Small intestine (tissue), 7 donors: ENCODE measurements at regions not wholly inside any gene's neighbourhood (a gene's known extent, or its start where the extent isn't known, plus 50 kb on each side); places are given as distances from the start of the nearest gene placed in this dataset.
A peak's percentile ranks its signal among the peaks of the same experiment; 100 is the strongest.

ENCODE experiments used
- DNase-seq, 2 donors: peaks; one replicate each; pipeline versions ENCODE4 v3.0.0 to v3.0.0-alpha.2; 2013
- FAIRE-seq: peaks from 2 replicates; lab custom pipeline; 2012; peaks lifted over from hg19 to GRCh38; lab: Jason Lieb, UNC
- H3K27ac ChIP-seq, 3 donors: one replicate each; pipeline ENCODE4 v1.5.1; 2013; ENCODE audit warnings: low read length in 2 of 3, mild to moderate bottlenecking in 2 of 3, control low read depth in 1 of 3, inconsistent platforms in 1 of 3, low read depth in 1 of 3, moderate library complexity in 1 of 3
- H3K27me3 ChIP-seq, 3 donors: one replicate each; pipeline ENCODE4 v1.6.1; 2013; ENCODE audit warnings: low read length in 3 of 3, inconsistent platforms in 1 of 3; ENCODE audit not compliant: control insufficient read depth in 3 of 3, insufficient read depth in 3 of 3
- H3K36me3 ChIP-seq, 3 donors: one replicate each; pipeline ENCODE4 v1.6.1; 2013; ENCODE audit warnings: low read length in 3 of 3, inconsistent platforms in 1 of 3, low read depth in 1 of 3, mild to moderate bottlenecking in 1 of 3, moderate library complexity in 1 of 3; ENCODE audit not compliant: control insufficient read depth in 3 of 3, insufficient read depth in 2 of 3
- H3K4me1 ChIP-seq, 3 donors: one replicate each; pipeline ENCODE4 v1.6.1; 2013; ENCODE audit warnings: low read length in 2 of 3, inconsistent platforms in 1 of 3, low read depth in 1 of 3, mild to moderate bottlenecking in 1 of 3, moderate library complexity in 1 of 3; ENCODE audit not compliant: control insufficient read depth in 3 of 3, insufficient read depth in 2 of 3
- H3K4me3 ChIP-seq, 3 donors: one replicate each; pipeline ENCODE4 v1.5.1; 2013; ENCODE audit warnings: low read length in 3 of 3, control low read depth in 1 of 3, inconsistent platforms in 1 of 3, low read depth in 1 of 3, mild to moderate bottlenecking in 1 of 3, moderate library complexity in 1 of 3
- H3K9me3 ChIP-seq, 2 donors: one replicate each; pipeline ENCODE4 v1.6.1; 2013; ENCODE audit warnings: low read depth in 1 of 2, low read length in 1 of 2; ENCODE audit not compliant: control insufficient read depth in 2 of 2, insufficient read depth in 1 of 2
- WGBS, 3 donors: extraction: QIAGEN DNeasy Blood & Tissue Kit; methylation state at CpG; one replicate each; pipeline ENCODE4 v1.1.7; 2013; 5-methylcytosine and 5-hydroxymethylcytosine counted together
- donor health status: healthy with polysubstance abuse.
- donor health status: control.
- donor health status: control.
- donor health status: Bipolar disorder and iron deficiency.
- donor health status: healthy.

GRCh38 chrX:119181491-119181890 lies 53.9 kb upstream of the KIAA1210 start:
- no peaks in the 10 kb centered on the region for H3K9me3 ChIP-seq
- WGBS, 3 donors: 19 to 33% (median 24%) methylated on average over 2 of the region's 2 CpGs
- H3K4me1 ChIP-seq: no peaks in the 10 kb centered on the region
- no peaks in the 10 kb centered on the region for H3K36me3 ChIP-seq
- peak; percentile 1 to 16 for DNase-seq
- FAIRE-seq: no peak
- H3K4me3 ChIP-seq: no peak overlapping the region
- H3K27ac ChIP-seq: no peak overlapping the region
- no peaks in the 10 kb centered on the region for H3K27me3 ChIP-seq

- FAIRE-seq (no peak), DNase-seq (no peak)
- Histone ChIP-seq H3K4me1 (no peaks in the 10 kb centered on the region), H3K9me3 (no peaks in the 10 kb centered on the region), H3K27me3 (no peaks in the 10 kb centered on the region), H3K36me3 (no peaks in the 10 kb centered on the region), H3K27ac (no peak overlapping the region), H3K4me3 (no peak overlapping the region)
- WGBS, 3 donors: 82 to 90% (median 86%) methylated on average over 6 of the region's 6 CpGs
Observed at GRCh38 chrX:119186194-119186593, 49.9 kb upstream of the PGRMC1 start.
